ENCODE measurements at regions not wholly inside any gene's neighbourhood (a gene's known extent, or its start where the extent isn't known, plus 50 kb on each side); places are given as distances from the start of the nearest gene placed in this dataset.
A peak's percentile ranks its signal among the peaks of the same experiment; 100 is the strongest.

- H3K4me3 ChIP-seq (replicated peaks in 1 of 2; ENCODE audit: low read depth in 2 of 2, low read length in 2 of 2): peak overlapping the region; percentile 56 to 67
- peak; percentile 92 to 97 for DNase-seq (ENCODE audit: low read depth in 2 of 2)
- TF ChIP-seq CTCF (IDR thresholded peaks at IDR 0.05; ENCODE audit: low read depth, low read length): no peak
These were observed 124.6 kb upstream of the BTN3A2 start for GRCh38 chr6:26240157-26241032.

- peak overlapping the region; percentile 56 to 67 for H3K4me3 ChIP-seq (replicated peaks in 1 of 2; ENCODE audit: low read depth in 2 of 2, low read length in 2 of 2)
- peak; percentile 73 to 87 for DNase-seq (ENCODE audit: low read depth in 2 of 2)
- TF ChIP-seq CTCF (IDR thresholded peaks at IDR 0.05; ENCODE audit: low read depth, low read length): no peak
These were observed 123.7 kb upstream of the BTN3A2 start for GRCh38 chr6:26241033-26241895.

GRCh38 chr6:26243132-26243531 lies 121.9 kb upstream of the BTN3A2 start:
- TF ChIP-seq CTCF (IDR thresholded peaks at IDR 0.05; ENCODE audit: low read depth, low read length): no peak
- H3K4me3 ChIP-seq (replicated peaks in 1 of 2; ENCODE audit: low read depth in 2 of 2, low read length in 2 of 2): no peak overlapping the region
- no peak for DNase-seq (ENCODE audit: low read depth in 2 of 2)

GRCh38 chr6:26243752-26244151 lies 121.2 kb upstream of the BTN3A2 start:
- DNase-seq (ENCODE audit: low read depth in 2 of 2): no peak
- H3K4me3 ChIP-seq (replicated peaks in 1 of 2; ENCODE audit: low read depth in 2 of 2, low read length in 2 of 2): no peak overlapping the region
- TF ChIP-seq CTCF (IDR thresholded peaks at IDR 0.05; ENCODE audit: low read depth, low read length): no peak

- DNase-seq (ENCODE audit: low read depth in 2 of 2): no peak
- TF ChIP-seq CTCF (IDR thresholded peaks at IDR 0.05; ENCODE audit: low read depth, low read length): no peak
- no peak overlapping the region for H3K4me3 ChIP-seq (replicated peaks in 1 of 2; ENCODE audit: low read depth in 2 of 2, low read length in 2 of 2)
These were observed 118.9 kb upstream of the BTN3A2 start for GRCh38 chr6:26246058-26246457.

- H3K4me3 ChIP-seq (replicated peaks in 1 of 2; ENCODE audit: low read depth in 2 of 2, low read length in 2 of 2): no peak overlapping the region
- DNase-seq (ENCODE audit: low read depth in 2 of 2): no peak
- TF ChIP-seq CTCF (IDR thresholded peaks at IDR 0.05; ENCODE audit: low read depth, low read length): no peak
These were observed 118.4 kb upstream of the BTN3A2 start for GRCh38 chr6:26246553-26246952.

Measured in cardiac fibroblast (primary cell).